GM12878 (cell line): ENCODE measurements at regions not wholly inside any gene's neighbourhood (a gene's known extent, or its start where the extent isn't known, plus 50 kb on each side); places are given as distances from the start of the nearest gene placed in this dataset.

Experiments
- ATAC-seq: fragments of 200-7000 bp; cut with Tn5 transposase; 3 replicates; pipeline ENCODE4 v1.9.1; 2020; ENCODE audit warnings: mild to moderate bottlenecking, moderate library complexity
- BruUV-seq: library from RNA; stranded (reverse); fragments of 400-500 nt; replicated peaks from 2 replicates; lab custom pipeline; 2021; lab: Mats Ljungman, UMichigan
- CTCF ChIA-PET: fragments of 300-600 bp; sonication (Branson Sonifier 250); formaldehyde crosslinking; extraction: SDS; loops from one replicate; lab custom pipeline; 2021; ENCODE audit warnings: inconsistent platforms; lab: Yijun Ruan, JAX
- POLR2A ChIA-PET: fragments of 350-600 bp; formaldehyde crosslinking; extraction: SDS; loops from one replicate; lab custom pipeline; 2021; ENCODE audit warnings: inconsistent platforms; lab: Charles Lee
- RAD21 ChIA-PET: fragments of 300-600 bp; sonication (Branson Sonifier 250); formaldehyde crosslinking; loops from one replicate; lab custom pipeline; 2023; ENCODE audit warnings: antibody characterized with exemption; ENCODE audit not compliant: unreplicated experiment; lab: Charles Lee
- SMC1A ChIA-PET: fragments of 300-600 bp; sonication (Branson Sonifier 250); formaldehyde crosslinking; loops from one replicate; lab custom pipeline; 2023; ENCODE audit not compliant: unreplicated experiment, uncharacterized antibody; lab: Charles Lee
- DNase-seq: peaks from one replicate; pipeline ENCODE4 v3.0.0-alpha.2; 2011; ENCODE audit warnings: low read depth, low spot score
- FAIRE-seq: peaks from 3 replicates; lab custom pipeline; 2011; peaks lifted over from hg19 to GRCh38; lab: Jason Lieb, UNC
- H2AFZ ChIP-seq: 2 replicates; pipeline ENCODE4 v1.6.0; 2011; ENCODE audit warnings: low read depth, low read length, control low read depth; ENCODE audit not compliant: control insufficient read depth
- H3K27ac ChIP-seq: 2 replicates; pipeline ENCODE4 v1.5.1; 2011; ENCODE audit warnings: control low read depth; ENCODE audit not compliant: control insufficient read depth, insufficient read depth
- H3K27me3 ChIP-seq, 2 experiments: replicated peaks in 1 of 2; 2 replicates each; pipeline versions ENCODE4 v1.6.0 to v1.6.1; 2011; ENCODE audit warnings: low read length in 1 of 2; ENCODE audit not compliant: control insufficient read depth in 2 of 2, insufficient read depth in 2 of 2
- H3K36me3 ChIP-seq, 2 experiments: 2 replicates each; pipeline ENCODE4 v1.5.1; 2011; ENCODE audit warnings: low read length in 1 of 2; ENCODE audit not compliant: control insufficient read depth in 2 of 2, insufficient read depth in 2 of 2
- H3K4me1 ChIP-seq: 2 replicates; pipeline ENCODE4 v1.6.1; 2011; ENCODE audit warnings: mild to moderate bottlenecking, low read length, moderate library complexity, mixed read lengths; ENCODE audit not compliant: control insufficient read depth, insufficient read depth
- H3K4me2 ChIP-seq: 2 replicates; pipeline ENCODE4 v1.6.0; 2011; ENCODE audit warnings: control low read depth; ENCODE audit not compliant: control insufficient read depth, insufficient read depth
- H3K4me3 ChIP-seq: fragments of 200-600 bp; sonication (generic); 2 replicates; pipeline ENCODE4 v1.5.1; 2016
- H3K79me2 ChIP-seq: 2 replicates; pipeline ENCODE4 v1.6.0; 2011; ENCODE audit warnings: low read length; ENCODE audit not compliant: control insufficient read depth, insufficient read depth
- H3K9ac ChIP-seq: 2 replicates; pipeline ENCODE4 v1.8.0; 2011; ENCODE audit warnings: low read length, control low read depth, mixed read lengths; ENCODE audit not compliant: control insufficient read depth, insufficient read depth
- H3K9me3 ChIP-seq: replicated peaks from 3 replicates; pipeline ENCODE4 v1.5.1; 2011; ENCODE audit warnings: mild to moderate bottlenecking, low read length; ENCODE audit not compliant: control insufficient read depth, insufficient read depth
- H4K20me1 ChIP-seq: 2 replicates; pipeline ENCODE4 v1.6.0; 2011; ENCODE audit not compliant: control insufficient read depth, insufficient read depth
- GABPA ChIP-seq: IDR thresholded peaks from 2 replicates; pipeline ENCODE4 v1.6.1; 2014; ENCODE audit warnings: antibody characterized with exemption, low read depth, mild to moderate bottlenecking, inconsistent platforms
- GATAD2B ChIP-seq: fragments of 450-650 bp; conservative IDR thresholded peaks from 2 replicates; pipeline ENCODE4 v1.6.1; 2017; ENCODE audit warnings: low read depth, mild to moderate bottlenecking, moderate library complexity
- HSF1 ChIP-seq: fragments of 150-350 bp; IDR thresholded peaks from 2 replicates; pipeline ENCODE4 v1.6.1; 2014; ENCODE audit warnings: mild to moderate bottlenecking, low read depth, low read length
- JUNB ChIP-seq: IDR thresholded peaks from 2 replicates; pipeline ENCODE4 v1.6.1; 2016; ENCODE audit warnings: antibody characterized with exemption, mild to moderate bottlenecking
- JUND ChIP-seq: IDR thresholded peaks from 2 replicates; pipeline ENCODE4 v1.6.1; 2012; ENCODE audit warnings: low read depth, mild to moderate bottlenecking, low read length, improper control_type of control experiment, moderate library complexity
- MYC ChIP-seq: IDR thresholded peaks from 2 replicates; pipeline ENCODE4 v1.6.1; 2011; ENCODE audit warnings: mild to moderate bottlenecking, low read length, moderate library complexity, inconsistent platforms; ENCODE audit not compliant: insufficient read depth, insufficient replicate concordance, insufficient read length, severe bottlenecking
- NFYB ChIP-seq: IDR thresholded peaks from 2 replicates; pipeline ENCODE4 v1.6.1; 2011; ENCODE audit warnings: low read depth, mild to moderate bottlenecking, low read length, improper control_type of control experiment, moderate library complexity; ENCODE audit not compliant: insufficient read depth
- PKNOX1 ChIP-seq: fragments of 450-650 bp; IDR thresholded peaks from 2 replicates; pipeline ENCODE4 v1.6.1; 2016; ENCODE audit warnings: mild to moderate bottlenecking
- POLR2AphosphoS2 ChIP-seq: IDR thresholded peaks from 2 replicates; pipeline ENCODE4 v1.6.1; 2011; ENCODE audit warnings: low read depth, mild to moderate bottlenecking, low read length, improper control_type of control experiment, moderate library complexity
- SIN3A ChIP-seq: IDR thresholded peaks from 2 replicates; pipeline ENCODE4 v1.6.1; 2012; ENCODE audit warnings: low read depth, low read length, improper control_type of control experiment
- SREBF1 ChIP-seq: IDR thresholded peaks from 2 replicates; pipeline ENCODE4 v1.6.1; 2012; ENCODE audit warnings: mild to moderate bottlenecking, low read length
- ZNF217 ChIP-seq: fragments of 450-650 bp; IDR thresholded peaks from 2 replicates; pipeline ENCODE4 v1.6.1; 2017; ENCODE audit warnings: antibody characterized with exemption, mild to moderate bottlenecking
- WGBS: methylation state at CpG from one replicate; pipeline ENCODE4 v1.1.6; 2016; ENCODE audit warnings: low lambda C conversion rate; ENCODE audit not compliant: insufficient replicate concordance, insufficient coverage; ENCODE audit errors: missing lambda C conversion rate; 5-methylcytosine and 5-hydroxymethylcytosine counted together
- in situ Hi-C: fragments of 300-500 bp; cut with MboI; formaldehyde crosslinking; loops from 9 replicates; pipeline ENCODE4 v1.14.3; 2018; ENCODE audit warnings: mixed read lengths
- intact Hi-C: fragments of 100-400 bp; cut with micrococcal nuclease; formaldehyde crosslinking; loops from one replicate; pipeline ENCODE4 v1.14.2; 2022; ENCODE audit not compliant: unreplicated experiment

- H3K79me2 ChIP-seq = no peaks in the 10 kb centered on the region
- DNase-seq (no peak), FAIRE-seq (no peak), ATAC-seq (no peak)
- SMC1A ChIA-PET = no interaction called here
- H3K9ac ChIP-seq = no peak overlapping the region
- H3K4me1 ChIP-seq = no peaks in the 10 kb centered on the region
- H4K20me1 ChIP-seq = no peaks in the 10 kb centered on the region; the same call in 1 of the 2 replicates
- H3K4me2 ChIP-seq = no peak overlapping the region
- peaks cover 0 to 2% of the 10 kb centered on the region in 2 experiments; a peak in 2 of 4 replicates for H3K27me3 ChIP-seq
- no peaks in the 10 kb centered on the region for H3K36me3 ChIP-seq
- H3K9me3 ChIP-seq = no peaks in the 10 kb centered on the region
- H2AFZ ChIP-seq = no peak overlapping the region
- TF ChIP-seq POLR2AphosphoS2 = no peak
- TF ChIP-seq GATAD2B = no peak
- TF ChIP-seq SREBF1 = no peak
- TF ChIP-seq HSF1 = no peak
- no peak for TF ChIP-seq MYC
- no peak for TF ChIP-seq GABPA
- no peak for TF ChIP-seq PKNOX1
- no peak for TF ChIP-seq JUNB
- TF ChIP-seq NFYB = no peak
- no peak for TF ChIP-seq SIN3A
- no peak for TF ChIP-seq JUND
- no peak for TF ChIP-seq ZNF217
- WGBS = 71% methylated on average over 7 of the region's 7 CpGs
- H3K4me3 ChIP-seq = no peak overlapping the region
- RAD21 ChIA-PET = no interaction called here
- CTCF ChIA-PET = no interaction called here
- POLR2A ChIA-PET = no interaction called here
- no TSS peak for BruUV-seq
- in situ Hi-C loops (no loop called here), intact Hi-C loops (no loop called here)
- H3K27ac ChIP-seq = no peak overlapping the region
Observed at GRCh38 chr16:79298476-79298875, 302.1 kb downstream of the MAF start.
